Cardiac fibroblast (primary cell): ENCODE measurements at regions not wholly inside any gene's neighbourhood (a gene's known extent, or its start where the extent isn't known, plus 50 kb on each side); places are given as distances from the start of the nearest gene placed in this dataset.

Experiments used
- DNase-seq, 2 donors: peaks; one replicate each; pipeline versions ENCODE4 v3.0.0 to v3.0.0-alpha.2; 2010; ENCODE audit warnings: low read depth in 2 of 2
- H3K4me3 ChIP-seq, 2 donors: replicated peaks in 1 of 2; 1 replicate in 1 of 2; 2 replicates in 1 of 2; pipeline ENCODE4 v1.5.1; 2011; ENCODE audit warnings: low read depth in 2 of 2, low read length in 2 of 2, mild to moderate bottlenecking in 2 of 2, moderate library complexity in 1 of 2
- CTCF ChIP-seq: IDR thresholded peaks from one replicate; pipeline ENCODE4 v1.5.1; 2011; ENCODE audit warnings: low read depth, mild to moderate bottlenecking, low read length, inconsistent platforms

GRCh38 chr6:122063761-122064160 lies 335.7 kb upstream of the HSF2 start:
- no peak overlapping the region for H3K4me3 ChIP-seq
- no peak for DNase-seq
- no peak for TF ChIP-seq CTCF

GRCh38 chr6:122066200-122066599 lies 333.3 kb upstream of the HSF2 start:
- TF ChIP-seq CTCF, result no peak
- H3K4me3 ChIP-seq, result no peak overlapping the region
- no peak for DNase-seq

GRCh38 chr6:122068291-122068769 lies 331.1 kb upstream of the HSF2 start:
- no peak for TF ChIP-seq CTCF
- H3K4me3 ChIP-seq, result no peak overlapping the region
- no peak for DNase-seq

- H3K4me3 ChIP-seq, result no peak overlapping the region
- no peak for TF ChIP-seq CTCF
- DNase-seq, result no peak
Observed at GRCh38 chr6:122069932-122070331, 329.5 kb upstream of the HSF2 start.

- TF ChIP-seq CTCF, result no peak
- DNase-seq, result no peak
- no peak overlapping the region for H3K4me3 ChIP-seq
Observed at GRCh38 chr6:122072014-122072647, 327.3 kb upstream of the HSF2 start.

- no peak for TF ChIP-seq CTCF
- no peak for DNase-seq
- no peak overlapping the region for H3K4me3 ChIP-seq
Observed at GRCh38 chr6:122075084-122075838, 324.2 kb upstream of the HSF2 start.
